KOPT-K1 (cell line): ENCODE measurements at regions not wholly inside any gene's neighbourhood (a gene's known extent, or its start where the extent isn't known, plus 50 kb on each side); places are given as distances from the start of the nearest gene placed in this dataset.

ENCODE experiments used
- H3K27ac ChIP-seq: fragments of 200-600 bp; sonication (generic); 2 replicates; pipeline ENCODE4 v1.5.1; 2016; ENCODE audit warnings: antibody characterized with exemption, mild to moderate bottlenecking, low read depth, low read length; ENCODE audit not compliant: poor library complexity, severe bottlenecking
- H3K36me3 ChIP-seq: fragments of 200-600 bp; sonication (generic); 2 replicates; pipeline ENCODE4 v1.5.1; 2017; ENCODE audit warnings: antibody characterized with exemption, mild to moderate bottlenecking, low read length, moderate library complexity; ENCODE audit not compliant: insufficient read depth
- H3K9me3 ChIP-seq: fragments of 200-600 bp; sonication (generic); 2 replicates; pipeline ENCODE4 v1.5.1; 2017; ENCODE audit warnings: antibody characterized with exemption, low read length, mild to moderate bottlenecking; ENCODE audit not compliant: insufficient read depth, poor library complexity, severe bottlenecking

- Histone ChIP-seq H3K36me3 (no peaks in the 10 kb centered on the region), H3K9me3 (no peaks in the 10 kb centered on the region), H3K27ac (no peak overlapping the region)
These were observed 605.1 kb upstream of the MIR17HG start for GRCh38 chr13:90742381-90742780.

- no peak overlapping the region for H3K27ac ChIP-seq
- H3K9me3 ChIP-seq: no peaks in the 10 kb centered on the region
- H3K36me3 ChIP-seq: no peaks in the 10 kb centered on the region
These were observed 601.3 kb upstream of the MIR17HG start for GRCh38 chr13:90746230-90746629.

- H3K9me3 ChIP-seq: no peaks in the 10 kb centered on the region
- no peaks in the 10 kb centered on the region for H3K36me3 ChIP-seq
- H3K27ac ChIP-seq: no peak overlapping the region
These were observed 597.5 kb upstream of the MIR17HG start for GRCh38 chr13:90750021-90750420.

- no peaks in the 10 kb centered on the region for H3K9me3 ChIP-seq
- H3K27ac ChIP-seq: no peak overlapping the region
- H3K36me3 ChIP-seq: no peaks in the 10 kb centered on the region
These were observed 596.5 kb upstream of the MIR17HG start for GRCh38 chr13:90751026-90751425.

GRCh38 chr13:90752070-90752469 is 595.4 kb upstream of the MIR17HG start:
- no peak overlapping the region for H3K27ac ChIP-seq
- no peaks in the 10 kb centered on the region for H3K36me3 ChIP-seq
- no peaks in the 10 kb centered on the region for H3K9me3 ChIP-seq

- Histone ChIP-seq H3K9me3 (no peaks in the 10 kb centered on the region), H3K27ac (no peak overlapping the region)
These were observed 590.3 kb upstream of the MIR17HG start for GRCh38 chr13:90757127-90757680.

GRCh38 chr13:90760639-90761038 is 586.8 kb upstream of the MIR17HG start:
- no peaks in the 10 kb centered on the region for H3K9me3 ChIP-seq
- no peaks in the 10 kb centered on the region for H3K36me3 ChIP-seq
- H3K27ac ChIP-seq: no peak overlapping the region

More at GRCh38 chr13:90757127-90757680, 590.3 kb upstream of the MIR17HG start:
- no peaks in the 10 kb centered on the region for H3K36me3 ChIP-seq

- no peaks in the 10 kb centered on the region for H3K9me3 ChIP-seq
- no peak overlapping the region for H3K27ac ChIP-seq
- H3K36me3 ChIP-seq: no peaks in the 10 kb centered on the region
These were observed 583.9 kb upstream of the MIR17HG start for GRCh38 chr13:90763476-90764150.

GRCh38 chr13:90766386-90766902 is 581.0 kb upstream of the MIR17HG start:
- no peaks in the 10 kb centered on the region for H3K9me3 ChIP-seq
- H3K36me3 ChIP-seq: no peaks in the 10 kb centered on the region
- no peak overlapping the region for H3K27ac ChIP-seq

- H3K27ac ChIP-seq: no peak overlapping the region
- H3K36me3 ChIP-seq: no peaks in the 10 kb centered on the region
- no peaks in the 10 kb centered on the region for H3K9me3 ChIP-seq
These were observed 579.4 kb upstream of the MIR17HG start for GRCh38 chr13:90768116-90768515.

- Histone ChIP-seq H3K27ac (no peak overlapping the region), H3K36me3 (no peaks in the 10 kb centered on the region), H3K9me3 (no peaks in the 10 kb centered on the region)
These were observed 578.1 kb upstream of the MIR17HG start for GRCh38 chr13:90769387-90769786.

GRCh38 chr13:90770334-90770733 is 577.2 kb upstream of the MIR17HG start:
- no peak overlapping the region for H3K27ac ChIP-seq
- no peaks in the 10 kb centered on the region for H3K36me3 ChIP-seq
- H3K9me3 ChIP-seq: no peaks in the 10 kb centered on the region

GRCh38 chr13:90773681-90774080 is 573.8 kb upstream of the MIR17HG start:
- Histone ChIP-seq H3K27ac (no peak overlapping the region), H3K9me3 (no peaks in the 10 kb centered on the region), H3K36me3 (no peaks in the 10 kb centered on the region)

GRCh38 chr13:90776051-90776748 is 571.3 kb upstream of the MIR17HG start:
- H3K27ac ChIP-seq: no peak overlapping the region
- H3K36me3 ChIP-seq: no peaks in the 10 kb centered on the region
- H3K9me3 ChIP-seq: no peaks in the 10 kb centered on the region

GRCh38 chr13:90783273-90783672 is 564.2 kb upstream of the MIR17HG start:
- Histone ChIP-seq H3K27ac (no peak overlapping the region), H3K9me3 (no peaks in the 10 kb centered on the region), H3K36me3 (no peaks in the 10 kb centered on the region)
